ENCODE measurements at regions not wholly inside any gene's neighbourhood (a gene's known extent, or its start where the extent isn't known, plus 50 kb on each side); places are given as distances from the start of the nearest gene placed in this dataset.
"Not testable (repeated sequence)": the region's sequence is repeated elsewhere in the genome, so short reads cannot be mapped to it uniquely, and the experiment has no call there.

DNA sequence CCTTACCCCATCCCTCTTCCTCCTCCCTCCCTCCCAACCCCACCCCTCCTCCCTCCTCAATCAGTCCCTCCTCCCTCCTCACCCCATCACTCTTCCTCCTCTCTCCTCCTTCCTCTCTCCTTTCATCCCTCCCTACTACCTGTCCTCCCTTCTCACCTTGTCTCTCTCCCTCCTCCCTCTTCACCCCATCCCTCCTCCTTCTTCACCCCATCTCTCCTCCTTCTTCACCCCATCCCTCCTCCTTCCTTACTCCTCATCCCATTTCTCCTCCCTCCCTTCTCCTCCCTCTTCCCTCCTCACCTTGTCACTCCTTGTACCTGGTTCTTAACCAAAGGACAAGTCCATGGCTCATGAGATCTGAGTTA lies 222.4 kb downstream of the TTLL2 start:
- DNase-seq (ENCODE audit: low spot score) = no peak

DNA sequence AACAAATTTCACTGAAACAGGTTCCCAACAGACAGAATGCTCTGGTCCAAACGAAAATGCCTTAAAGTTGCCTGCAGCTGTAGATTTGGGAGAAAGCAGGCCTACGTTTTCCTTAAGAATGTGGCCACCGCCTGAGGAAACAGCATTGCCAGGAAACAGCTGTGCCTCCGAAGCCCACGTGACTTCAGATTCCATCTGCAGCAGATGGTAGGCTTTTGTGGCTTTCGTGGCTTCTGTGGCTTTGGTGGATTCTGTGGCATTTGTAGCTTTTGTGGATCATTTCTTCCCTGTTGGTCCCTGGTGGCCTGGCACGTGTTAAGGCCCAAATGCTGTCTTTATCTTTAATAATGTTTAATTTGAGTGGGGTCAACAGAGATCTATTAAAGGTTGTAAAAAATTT lies 222.9 kb downstream of the TTLL2 start:
- DNase-seq (ENCODE audit: low spot score) = no peak

DNA sequence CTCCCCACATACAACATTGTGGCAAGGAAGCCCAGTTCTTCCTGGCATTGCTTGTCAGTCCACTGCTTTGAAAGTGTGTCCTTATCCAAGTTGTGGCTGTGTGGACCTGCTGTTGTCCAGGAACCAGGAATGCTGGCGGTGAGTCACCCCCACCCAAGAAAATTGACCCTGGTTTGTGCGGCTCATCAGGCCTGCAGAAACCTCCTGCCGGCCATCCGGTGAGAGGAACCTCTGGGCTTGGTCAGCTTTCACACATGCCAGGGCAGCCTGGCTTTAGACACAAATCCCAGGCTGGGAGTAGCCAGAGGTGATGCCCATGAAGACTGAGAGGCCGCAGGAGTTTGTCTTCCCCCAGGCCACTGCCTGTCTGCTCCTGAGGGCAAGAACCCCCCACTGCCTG lies 223.6 kb downstream of the TTLL2 start:
- DNase-seq (ENCODE audit: low spot score) = no peak

DNA sequence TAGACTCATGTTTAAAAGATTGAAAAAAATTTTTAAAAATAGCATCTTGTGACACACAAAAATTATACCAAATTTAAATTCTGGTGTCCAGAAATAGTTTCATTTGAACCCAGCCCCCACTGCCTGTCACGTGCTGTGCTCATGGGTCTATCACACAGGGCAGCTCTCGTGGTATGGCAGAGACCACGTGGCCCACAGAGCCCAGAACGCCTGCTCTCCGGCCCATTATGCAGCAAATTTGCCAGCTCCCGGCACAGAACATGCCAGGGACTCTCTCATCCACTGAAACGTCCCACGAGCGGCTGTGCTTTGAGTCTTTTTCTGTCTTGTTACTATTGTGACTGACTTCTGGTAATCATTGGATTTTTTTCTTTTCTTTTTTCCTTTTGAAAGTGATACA lies 224.3 kb downstream of the TTLL2 start:
- no peak for DNase-seq (ENCODE audit: low spot score)

DNA sequence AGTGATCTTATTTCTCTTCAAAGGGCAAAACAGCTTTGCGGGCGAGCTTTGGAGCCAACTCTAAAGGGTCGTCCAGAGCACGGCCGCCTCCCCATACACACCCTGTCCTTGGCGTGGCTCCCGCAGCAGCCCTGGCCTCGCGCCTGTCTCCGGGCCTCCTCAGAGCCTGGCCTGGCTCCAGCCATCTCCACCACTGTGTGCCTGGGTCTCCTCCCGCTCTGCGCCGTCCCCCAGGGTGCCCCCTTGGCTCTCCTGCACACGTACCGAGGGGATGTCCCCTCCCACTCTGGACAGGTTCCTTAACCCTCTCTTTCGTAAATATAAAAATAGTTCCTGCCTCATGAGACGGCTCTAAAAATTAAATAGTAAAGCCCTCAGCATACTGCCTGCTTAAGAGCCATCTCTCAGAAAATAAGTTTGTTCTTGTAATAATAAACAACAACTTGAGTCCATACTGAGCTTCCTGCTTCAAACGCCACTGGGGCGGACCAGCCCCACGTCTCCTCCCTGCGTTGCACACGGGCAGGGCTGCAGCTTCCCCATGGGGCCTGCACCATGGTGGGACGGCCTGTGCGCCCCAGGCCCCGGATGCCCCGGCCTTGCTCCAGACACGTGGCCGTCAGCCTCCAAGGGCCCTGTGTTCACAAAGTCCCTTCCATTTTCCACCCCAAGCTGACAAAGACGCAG lies 226.2 kb downstream of the TTLL2 start:
- no peak for DNase-seq (ENCODE audit: low spot score)

DNA sequence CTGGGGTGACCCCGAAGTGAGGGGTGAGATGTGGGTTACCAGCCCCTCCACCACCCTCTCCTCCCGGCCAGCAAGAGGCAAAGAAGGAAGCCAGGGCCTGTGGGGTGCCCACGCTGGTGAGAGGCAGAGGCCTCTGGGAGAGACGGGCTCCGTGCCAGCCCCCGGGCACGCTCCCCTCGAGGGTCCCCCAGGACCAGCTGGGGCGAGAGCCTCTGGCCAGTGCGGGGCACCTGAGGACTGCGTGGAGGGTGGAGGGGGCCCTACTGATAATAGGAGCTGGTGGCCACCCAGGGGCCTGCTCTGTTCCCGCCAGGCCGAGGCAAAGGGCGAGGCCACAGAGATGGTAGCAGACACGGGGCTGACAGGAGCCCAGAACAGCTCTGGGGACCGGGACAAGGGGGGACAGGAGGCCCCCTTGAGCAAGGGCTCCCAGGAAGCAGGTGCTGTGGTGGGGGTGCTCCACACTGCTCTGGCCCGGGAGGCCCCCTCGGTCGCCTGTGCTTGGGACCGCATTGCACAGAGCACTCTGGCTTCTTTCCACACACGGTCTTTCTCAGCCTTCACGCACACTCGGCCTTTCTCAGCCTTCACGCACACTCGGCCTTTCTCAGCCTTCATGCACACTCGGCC lies 226.9 kb downstream of the TTLL2 start:
- no peak for DNase-seq (ENCODE audit: low spot score)

DNA sequence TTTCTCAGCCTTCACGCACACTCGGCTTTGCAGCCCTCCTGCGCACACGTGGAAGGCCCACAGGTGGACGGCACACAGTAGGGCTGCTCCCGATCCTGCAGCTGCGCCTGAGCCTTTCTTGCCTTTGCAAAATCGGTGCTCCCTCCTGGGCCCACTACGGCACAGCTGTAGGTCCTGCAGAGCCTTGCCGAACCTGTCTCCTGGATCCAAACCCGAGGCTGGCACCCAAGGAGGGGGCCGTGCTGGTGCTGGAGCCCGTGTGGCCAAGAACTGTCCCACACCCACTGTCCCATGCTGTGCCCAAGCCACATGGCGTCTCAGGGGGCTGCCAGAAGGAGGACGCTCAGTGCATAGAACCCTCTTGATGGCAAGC lies 227.4 kb downstream of the TTLL2 start:
- no peak for DNase-seq (ENCODE audit: low spot score)

DNA sequence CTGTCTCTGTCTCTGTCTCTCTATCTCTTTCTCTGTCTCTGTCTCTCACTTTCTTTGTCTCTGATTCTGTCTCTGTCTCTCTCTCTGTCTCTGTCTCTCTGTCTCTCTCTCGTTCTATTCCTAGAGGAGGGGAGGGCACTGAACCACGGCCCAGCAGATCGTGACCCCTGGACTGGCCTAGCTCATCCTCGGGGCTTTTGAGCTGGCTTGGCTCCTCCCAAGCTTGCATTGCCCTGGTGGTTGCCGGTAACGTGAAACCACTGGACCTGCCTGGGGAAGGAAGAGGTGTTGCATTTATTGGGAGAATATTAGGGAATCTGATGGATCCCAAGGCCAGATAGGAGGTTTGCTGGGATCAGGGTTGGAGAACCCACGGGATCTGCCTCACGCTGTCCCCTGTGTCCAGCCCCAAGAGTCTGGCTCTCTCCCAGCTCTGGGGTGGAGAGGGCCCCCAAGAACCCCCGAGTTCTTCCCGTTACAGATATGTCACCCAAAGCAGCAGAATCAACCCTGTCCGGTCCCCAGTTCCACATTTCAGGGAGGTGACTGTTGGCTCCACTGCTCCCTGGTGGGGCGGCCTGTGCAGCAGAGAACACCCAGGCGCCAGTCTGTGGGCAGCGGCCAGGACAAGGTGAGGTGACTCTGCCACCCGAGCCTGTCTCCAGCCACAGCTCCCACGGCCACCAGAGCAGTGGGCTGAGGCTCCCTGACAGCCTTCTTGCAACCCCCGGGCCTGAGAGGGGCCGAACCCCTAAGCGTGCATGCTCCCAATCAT lies 228.3 kb downstream of the TTLL2 start:
- DNase-seq (ENCODE audit: low spot score) = no peak

DNA sequence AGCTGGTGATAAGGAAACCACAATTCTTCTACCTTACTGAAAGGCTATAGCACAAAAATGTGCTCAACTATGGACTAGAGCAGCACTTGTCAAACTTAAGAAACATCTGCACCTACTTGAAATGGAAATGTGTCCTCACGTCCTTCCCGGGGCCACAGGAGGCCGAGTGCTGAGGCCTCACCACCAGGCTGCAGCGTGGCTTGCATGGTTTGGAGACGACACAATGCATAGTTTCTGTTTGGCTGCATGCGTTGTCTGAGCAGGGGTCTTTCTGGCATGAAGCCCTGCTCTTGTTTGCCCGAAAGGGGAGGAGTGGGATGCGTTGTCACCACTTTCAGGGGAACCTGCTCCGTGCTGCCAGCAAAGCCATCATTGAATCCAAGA lies 228.8 kb downstream of the TTLL2 start:
- no peak for DNase-seq (ENCODE audit: low spot score)

DNA sequence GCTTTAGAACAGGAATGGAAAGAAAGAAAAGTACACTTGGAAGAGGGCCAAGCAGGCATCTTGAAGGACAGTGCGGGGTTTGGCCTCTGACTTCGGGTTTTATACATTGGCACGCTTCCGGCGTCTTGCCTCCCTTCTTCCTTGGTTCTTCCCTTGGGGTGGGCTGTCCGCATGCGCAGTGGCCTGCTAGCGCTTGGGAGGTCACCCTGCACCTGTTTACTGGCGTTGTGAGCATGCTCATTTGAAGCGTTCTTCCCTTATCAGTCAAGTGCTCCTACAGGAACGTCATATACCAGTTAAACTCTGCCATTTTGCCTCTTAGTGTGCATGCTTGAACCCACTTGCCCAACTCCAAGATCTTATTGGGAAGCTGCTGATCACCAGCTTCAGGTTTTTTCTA lies 230.0 kb downstream of the TTLL2 start:
- DNase-seq (ENCODE audit: low spot score) = no peak

DNA sequence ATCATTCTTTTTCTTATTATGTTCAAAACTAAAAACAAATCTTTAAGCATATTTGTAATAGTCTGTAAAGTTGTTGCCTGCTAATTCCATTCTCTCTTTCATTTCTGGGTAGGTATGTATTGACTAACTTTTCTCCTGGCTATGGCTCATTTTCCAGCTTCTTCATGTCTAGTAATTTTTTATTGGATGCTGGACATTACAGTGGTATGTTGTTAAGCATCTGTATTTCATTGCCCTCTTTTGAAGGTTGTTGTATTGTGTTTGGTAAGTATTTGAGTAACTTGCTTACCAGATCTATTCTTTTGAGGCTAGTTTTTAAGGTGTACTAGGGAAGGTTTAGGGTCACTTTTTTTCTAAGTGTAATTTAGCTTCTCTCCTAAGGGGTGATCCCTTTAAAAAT lies 230.9 kb downstream of the TTLL2 start:
- no peak for DNase-seq (ENCODE audit: low spot score)

DNA sequence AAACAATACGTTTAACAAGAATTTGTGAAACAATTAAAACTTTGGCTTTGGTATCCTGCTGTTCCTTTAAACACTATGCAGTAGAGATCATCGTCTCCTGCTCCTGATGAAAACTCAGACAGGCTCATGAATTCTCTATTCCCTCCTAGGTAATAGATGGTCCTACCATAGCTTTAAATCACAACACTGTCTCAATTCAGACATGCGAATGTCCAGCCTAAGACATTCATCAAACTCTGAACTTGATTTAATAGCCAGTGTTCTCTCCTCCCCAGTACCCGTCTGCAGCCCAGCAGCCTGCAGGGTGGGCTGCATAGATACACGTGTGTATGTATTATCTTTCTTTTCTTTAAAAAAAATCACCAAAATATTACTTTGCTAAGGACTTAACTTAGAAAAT lies 232.8 kb downstream of the TTLL2 start:
- no peak for DNase-seq (ENCODE audit: low spot score)

DNA sequence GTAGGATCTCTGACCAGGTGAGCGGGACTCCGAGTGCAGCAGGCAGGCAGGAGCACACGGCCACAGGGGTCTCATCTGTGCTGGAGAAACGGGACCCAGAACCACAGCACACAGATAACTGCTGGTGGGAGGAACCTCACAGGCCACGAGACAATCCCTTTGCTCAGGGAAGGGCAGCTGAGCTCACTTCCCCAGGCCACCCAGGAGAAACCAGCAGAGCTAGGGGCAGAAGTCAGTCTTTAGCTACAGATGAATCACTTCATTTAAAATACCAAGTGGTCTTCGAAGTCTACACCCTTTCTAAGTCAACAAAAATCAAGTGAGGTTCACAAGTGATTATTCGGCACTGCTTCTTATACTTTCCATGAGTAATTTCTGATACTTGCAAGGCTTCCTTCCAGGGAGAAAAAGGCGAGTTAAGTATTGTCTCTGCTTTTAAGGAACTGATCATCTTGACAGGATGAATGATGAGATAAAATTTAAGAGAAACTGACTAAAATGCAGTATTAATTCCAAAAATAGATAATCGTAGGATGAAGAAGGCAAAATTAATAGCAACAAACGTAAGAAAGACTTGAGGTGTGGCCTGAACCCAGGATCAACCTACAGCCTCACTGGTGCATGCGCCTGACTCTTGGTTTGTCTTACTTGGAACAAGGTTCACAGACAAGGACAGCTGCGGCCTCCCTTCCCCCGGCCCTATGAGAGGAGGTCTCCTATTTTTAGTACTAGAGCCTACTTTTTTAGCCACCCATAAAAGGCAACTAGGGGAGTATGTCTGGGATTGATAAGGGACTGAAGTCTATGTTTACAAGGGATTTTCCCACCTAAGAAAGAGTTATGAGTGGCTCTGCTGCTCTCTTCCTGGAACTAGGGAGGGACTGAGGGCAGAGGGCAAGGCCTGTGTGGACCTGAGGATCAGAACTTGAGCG lies 233.6 kb downstream of the TTLL2 start:
- DNase-seq (ENCODE audit: low spot score) = peak; percentile 83

DNA sequence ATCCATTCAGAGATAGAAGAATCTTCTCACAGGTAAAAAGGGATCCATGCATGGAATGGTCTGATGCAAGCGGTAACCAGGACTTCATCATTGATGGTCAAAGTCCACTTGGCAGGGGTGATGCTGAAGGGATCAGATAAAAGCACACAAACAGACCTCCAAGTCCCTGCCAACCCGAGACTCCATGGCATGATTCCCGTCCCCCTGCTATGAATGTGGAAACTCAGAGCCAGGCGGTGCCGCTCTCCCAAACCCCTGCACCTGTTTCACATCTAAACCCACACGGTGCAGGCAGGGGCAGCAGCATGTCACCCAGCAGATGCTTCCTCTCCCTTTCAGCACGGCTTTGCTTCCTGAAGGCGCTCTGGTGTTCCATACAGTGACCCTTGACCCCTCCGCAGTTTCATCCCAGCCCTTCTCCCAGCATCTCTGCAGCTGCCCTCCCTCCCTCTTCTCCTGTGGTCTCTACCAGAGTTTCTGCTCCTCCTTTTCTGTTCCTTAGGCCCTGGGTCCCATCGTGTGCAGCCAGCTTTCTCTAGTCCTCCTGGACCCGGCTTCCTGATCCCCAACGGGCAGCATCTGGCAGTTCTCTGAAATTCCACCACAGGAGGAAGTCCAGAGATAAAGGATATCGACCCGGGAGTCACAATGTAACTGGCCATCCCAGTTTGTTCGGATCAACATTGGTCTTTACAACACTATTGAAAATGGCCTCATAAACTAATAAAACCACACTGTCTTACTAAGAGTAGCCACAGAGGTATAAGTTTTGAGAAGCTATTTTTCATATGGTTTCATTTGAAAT lies 235.0 kb downstream of the TTLL2 start:
- DNase-seq (ENCODE audit: low spot score) = peak; percentile 95

DNA sequence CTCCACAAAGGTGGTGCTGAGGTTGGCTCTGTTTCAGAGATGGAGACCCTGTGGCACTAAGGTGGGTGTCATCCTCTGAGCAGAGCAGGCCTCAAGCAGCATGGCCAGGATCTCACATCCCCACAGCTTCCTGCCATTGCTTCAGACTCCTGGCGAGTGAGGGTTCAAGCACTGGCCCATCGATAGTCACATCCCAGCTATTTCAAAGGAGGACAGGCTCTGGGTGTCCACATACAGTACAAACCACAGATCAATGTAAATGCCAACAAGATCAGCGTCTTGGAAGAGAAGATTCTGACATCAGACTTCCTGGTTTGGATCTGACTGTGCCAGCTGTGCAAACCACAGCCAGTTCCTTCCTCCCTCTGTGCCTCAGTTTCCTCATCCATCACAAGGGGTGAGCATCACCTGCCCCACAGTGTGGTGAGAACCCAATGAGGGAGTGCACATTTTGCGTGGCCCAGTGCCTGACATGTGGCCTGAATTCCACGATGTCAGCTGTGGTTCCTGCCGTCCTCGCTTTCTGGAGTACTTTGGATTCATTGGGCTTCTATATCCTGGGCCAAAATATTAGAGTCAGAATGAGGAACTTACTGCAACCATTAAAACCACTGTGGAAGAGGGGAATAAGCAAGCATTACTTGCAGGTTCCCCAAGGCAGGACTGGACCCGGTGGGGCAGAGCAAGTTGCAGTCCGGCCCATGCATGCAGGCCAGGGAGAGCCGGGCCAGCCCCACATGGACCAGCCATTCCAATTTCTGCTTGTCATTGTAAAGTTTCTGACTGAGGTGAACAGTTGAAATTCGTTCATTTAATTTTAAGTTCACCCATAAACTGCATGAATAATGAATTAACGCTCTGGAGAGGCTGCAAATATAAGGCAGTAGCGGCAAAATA lies 236.0 kb downstream of the TTLL2 start:
- no peak for DNase-seq (ENCODE audit: low spot score)

DNA sequence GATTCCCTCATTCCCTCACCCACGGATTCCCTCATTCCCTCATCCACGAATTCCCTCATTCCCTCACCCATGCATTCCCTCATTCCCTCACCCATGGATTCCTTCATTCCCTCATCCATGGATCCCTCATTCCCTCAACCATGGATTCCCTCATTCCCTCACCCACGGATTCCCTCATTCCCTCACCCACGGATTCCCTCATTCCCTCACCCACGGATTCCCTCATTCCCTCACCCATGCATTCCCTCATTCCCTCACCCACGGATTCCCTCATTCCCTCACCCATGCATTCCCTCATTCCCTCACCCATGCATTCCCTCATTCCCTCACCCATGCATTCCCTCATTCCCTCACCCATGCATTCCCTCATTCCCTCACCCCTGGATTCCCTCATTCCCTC lies 238.0 kb downstream of the TTLL2 start:
- DNase-seq (ENCODE audit: low spot score) = not testable (repeated sequence)

DNA sequence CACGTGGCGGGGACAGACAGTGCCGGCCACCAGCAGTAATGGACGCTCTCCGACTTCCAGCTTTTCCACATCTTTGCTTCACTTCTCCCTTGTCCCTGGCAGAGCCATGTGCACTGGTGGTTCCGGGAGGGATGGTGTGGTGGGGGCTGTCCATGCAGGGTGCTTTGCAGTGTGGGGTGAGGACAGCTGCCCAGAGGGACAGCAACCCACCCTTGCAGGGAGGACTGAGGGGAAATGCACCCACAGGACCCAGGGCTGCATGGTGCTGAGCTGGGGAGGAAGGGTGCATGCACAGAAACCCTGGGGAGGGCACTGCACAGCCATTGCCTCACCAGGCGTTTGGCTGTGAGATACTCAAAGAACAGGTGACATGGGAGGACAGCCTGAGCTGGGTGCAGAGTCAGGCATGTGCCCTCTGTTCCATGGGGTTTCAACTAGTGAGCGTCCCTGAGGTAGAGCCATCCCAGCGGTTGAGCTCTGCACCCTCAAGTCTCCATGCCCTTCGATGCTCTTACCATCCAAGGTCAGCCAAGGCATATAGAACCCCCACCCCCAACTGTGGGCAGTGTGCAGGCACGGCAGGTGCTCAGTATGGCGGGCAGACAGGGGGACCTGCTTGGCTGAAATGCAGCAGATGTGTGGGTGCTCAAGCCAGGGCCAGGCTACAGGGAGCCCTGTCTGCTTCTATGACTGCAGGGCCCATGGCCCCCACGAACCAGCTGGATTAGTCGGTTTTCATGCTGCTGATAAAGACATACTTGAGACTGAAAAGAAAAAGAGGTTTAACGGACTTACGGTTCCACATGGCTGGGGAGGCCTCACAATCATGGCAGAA lies 239.7 kb downstream of the TTLL2 start:
- no peak for DNase-seq (ENCODE audit: low spot score)

DNA sequence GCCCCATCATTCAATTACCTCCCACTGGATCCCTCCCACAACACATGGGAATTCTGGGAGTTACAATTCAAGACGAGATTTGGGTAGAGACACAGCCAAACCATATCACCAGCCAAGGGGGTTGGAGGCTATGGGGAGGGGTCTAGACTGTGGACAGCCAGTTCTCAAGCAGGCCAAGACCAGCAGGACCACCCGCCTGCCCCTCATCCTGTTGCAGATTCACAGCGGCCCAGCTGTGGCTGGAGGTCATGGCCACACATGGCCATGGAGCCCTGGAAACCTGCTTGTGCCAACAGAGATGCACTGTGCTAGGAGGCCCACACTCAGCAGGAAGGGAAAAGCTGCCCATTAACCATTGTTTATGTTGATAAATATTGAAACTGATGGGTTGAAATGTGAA lies 240.5 kb downstream of the TTLL2 start:
- DNase-seq (ENCODE audit: low spot score) = no peak

DNA sequence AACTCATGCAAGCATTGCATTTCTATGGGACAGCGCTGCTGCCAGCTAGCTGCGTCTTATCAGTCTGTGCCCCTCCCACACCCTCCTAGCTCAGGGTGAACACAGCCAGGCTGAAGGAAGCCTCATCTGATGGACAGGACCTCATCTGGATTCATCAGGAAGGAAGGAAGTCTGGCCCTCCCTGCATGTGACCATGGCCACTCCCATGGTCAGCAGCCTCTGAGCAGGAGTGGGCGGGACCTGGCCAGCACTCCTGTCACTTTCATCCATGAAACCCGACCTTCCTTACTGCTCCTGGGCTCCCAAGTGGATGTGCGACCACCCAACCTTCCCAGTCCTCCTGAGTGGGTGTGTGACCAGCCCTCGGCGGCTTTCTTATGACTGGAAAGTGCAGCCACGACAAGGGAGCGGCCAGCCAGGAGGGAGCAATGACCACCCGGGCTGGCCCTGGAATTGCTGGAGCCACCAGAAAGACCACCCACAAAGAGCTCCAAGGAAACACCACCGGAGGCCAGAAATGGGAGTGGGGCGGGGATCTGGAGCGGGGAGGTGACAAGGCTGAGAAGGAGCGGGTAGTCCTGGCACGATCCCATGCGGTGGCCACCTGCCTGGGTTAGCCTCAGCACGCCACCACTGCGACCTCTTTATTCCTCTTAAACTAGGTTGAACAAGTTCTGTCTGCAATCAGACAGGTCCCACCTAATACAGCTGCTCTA lies 241.2 kb downstream of the TTLL2 start:
- peak; percentile 83 for DNase-seq (ENCODE audit: low spot score)

All from HuH-7 (cell line).